Endothelial cell of umbilical vein (primary cell): ENCODE measurements at regions not wholly inside any gene's neighbourhood (a gene's known extent, or its start where the extent isn't known, plus 50 kb on each side); places are given as distances from the start of the nearest gene placed in this dataset.

Source experiments
- CTCF ChIP-seq, 2 donors: IDR thresholded peaks; 1 replicate in 1 of 2; 2 replicates in 1 of 2; pipeline ENCODE4 v1.5.1; 2011; ENCODE audit warnings: low read length in 2 of 2, mild to moderate bottlenecking in 2 of 2, moderate library complexity in 2 of 2, control low read depth in 1 of 2, inconsistent platforms in 1 of 2, low read depth in 1 of 2; ENCODE audit not compliant: insufficient read depth in 1 of 2; ENCODE audit errors: extremely low read depth in 1 of 2
- EZH2 ChIP-seq: IDR thresholded peaks from 2 replicates; pipeline ENCODE4 v1.6.1; 2012; ENCODE audit warnings: borderline replicate concordance, low read depth, mild to moderate bottlenecking, moderate library complexity, low read length, inconsistent platforms; ENCODE audit not compliant: severe bottlenecking
- FOS ChIP-seq: IDR thresholded peaks from 2 replicates; pipeline ENCODE4 v1.6.1; 2011; ENCODE audit warnings: mild to moderate bottlenecking, low read length, moderate library complexity, borderline replicate concordance; ENCODE audit not compliant: insufficient read depth
- GATA2 ChIP-seq: IDR thresholded peaks from 2 replicates; pipeline ENCODE4 v1.7.0; 2011; ENCODE audit warnings: low read depth, mild to moderate bottlenecking, moderate library complexity, mixed read lengths, low read length; ENCODE audit not compliant: insufficient read length, insufficient read depth
- JUN ChIP-seq: IDR thresholded peaks from 2 replicates; pipeline ENCODE4 v1.6.1; 2011; ENCODE audit warnings: borderline replicate concordance, low read depth; ENCODE audit not compliant: insufficient read length, insufficient read depth
- MAX ChIP-seq: IDR thresholded peaks from 2 replicates; pipeline ENCODE4 v1.6.1; 2011; ENCODE audit not compliant: insufficient read depth, insufficient read length
- MYC ChIP-seq: IDR thresholded peaks from one replicate; pipeline ENCODE4 v1.6.1; 2011; ENCODE audit warnings: mild to moderate bottlenecking, low read depth, low read length
- POLR2A ChIP-seq: IDR thresholded peaks from 2 replicates; pipeline ENCODE4 v1.6.1; 2012; ENCODE audit warnings: low read depth, mild to moderate bottlenecking, control low read depth, low read length
- POLR2AphosphoS5 ChIP-seq: IDR thresholded peaks from 2 replicates; pipeline ENCODE4 v1.6.1; 2012; ENCODE audit warnings: low read depth, mild to moderate bottlenecking, control low read depth, low read length, moderate library complexity; ENCODE audit not compliant: insufficient read depth

- TF ChIP-seq CTCF (IDR thresholded peaks at IDR 0.05; ENCODE audit: extremely low read depth in 1 of 2, insufficient read depth in 1 of 2, low read depth in 1 of 2, low read length in 2 of 2) (no peak), POLR2A (no peak), MAX (no peak), MYC (no peak), POLR2AphosphoS5 (no peak), EZH2 (no peak), FOS (no peak), JUN (no peak), GATA2 (no peak)
Observed at GRCh38 chr16:66272461-66272860, 94.0 kb upstream of the CDH5 start.
